HCT116 (cell line): ENCODE measurements at regions not wholly inside any gene's neighbourhood (a gene's known extent, or its start where the extent isn't known, plus 50 kb on each side); places are given as distances from the start of the nearest gene placed in this dataset.

ENCODE experiments used
- ATAC-seq: fragments of 200-7000 bp; cut with Tn5 transposase; 2 replicates; pipeline ENCODE4 v1.9.1; 2020; ENCODE audit warnings: mild to moderate bottlenecking, moderate library complexity
- BruUV-seq: library from RNA; stranded (reverse); fragments of 400-500 nt; replicated peaks from 2 replicates; lab custom pipeline; 2021; lab: Mats Ljungman, UMichigan
- CTCF ChIA-PET: fragments of 300-600 bp; sonication (Branson Sonifier 250); formaldehyde crosslinking; loops from one replicate; lab custom pipeline; 2021; ENCODE audit warnings: antibody characterized with exemption; lab: Charles Lee
- POLR2A ChIA-PET: fragments of 300-600, 350-600 bp; sonication (Branson Sonifier 250); formaldehyde crosslinking; loops from one replicate; lab custom pipeline; 2021; ENCODE audit warnings: antibody characterized with exemption; lab: Charles Lee
- RAD21 ChIA-PET, 2 experiments: fragments of 300-600 bp; sonication (Branson Sonifier 250); formaldehyde crosslinking; loops; one replicate each; lab custom pipeline; 2023; ENCODE audit warnings: low total read pairs in 2 of 2; ENCODE audit not compliant: uncharacterized antibody in 2 of 2, unreplicated experiment in 2 of 2, low non-redundant PET in 1 of 2; lab: Charles Lee
- DNase-seq: peaks from one replicate; pipeline ENCODE4 v3.0.0-alpha.2; 2010; ENCODE audit warnings: low read depth, low spot score
- H2AFZ ChIP-seq: fragments of 200-600 bp; shearing (Covaris generic), sonication (generic); 2 replicates; pipeline ENCODE4 v1.6.1; 2017; ENCODE audit warnings: low read depth, mixed run types, mixed read lengths, antibody characterized with exemption, low read length; ENCODE audit not compliant: poor library complexity, severe bottlenecking
- H3K27ac ChIP-seq: 2 replicates; pipeline ENCODE4 v1.5.1; 2012; ENCODE audit warnings: low read depth, low read length
- H3K27me3 ChIP-seq: fragments of 200-600 bp; sonication (generic); 2 replicates; pipeline ENCODE4 v1.6.1; 2016; ENCODE audit warnings: mixed run types, low read length, mixed read lengths; ENCODE audit not compliant: insufficient read depth
- H3K36me3 ChIP-seq, 2 experiments: fragments of 200-500 bp in 1 of 2; fragments of 200-600 bp in 1 of 2; sonication (Bioruptor generic) in 1 of 2; sonication (generic) in 1 of 2; 2 replicates each; pipeline versions ENCODE4 v1.5.1 to v1.6.1; 2014 to 2016; ENCODE audit warnings: low read length in 2 of 2, inconsistent platforms in 1 of 2, mixed read lengths in 1 of 2, mixed run types in 1 of 2; ENCODE audit not compliant: insufficient read depth in 2 of 2, control insufficient read depth in 1 of 2
- H3K4me1 ChIP-seq, 2 experiments: fragments of 200-600 bp in 1 of 2; sonication (generic) in 1 of 2; 2 replicates each; pipeline versions ENCODE4 v1.5.1 to v1.6.1; 2012 to 2017; ENCODE audit warnings: low read length in 2 of 2, inconsistent platforms in 1 of 2, mild to moderate bottlenecking in 1 of 2, mixed read lengths in 1 of 2, mixed run types in 1 of 2, moderate library complexity in 1 of 2; ENCODE audit not compliant: insufficient read depth in 2 of 2, control insufficient read depth in 1 of 2
- H3K4me2 ChIP-seq: fragments of 200-600 bp; sonication (generic); 2 replicates; pipeline ENCODE4 v1.6.1; 2017; ENCODE audit warnings: mixed run types, low read length, mixed read lengths
- H3K4me3 ChIP-seq, 2 experiments: fragments of 200-600 bp in 1 of 2; sonication (generic) in 1 of 2; replicated peaks in 1 of 2; 2 replicates each; pipeline ENCODE4 v1.5.1; 2011 to 2016; ENCODE audit warnings: low read length in 2 of 2, control low read depth in 1 of 2, low read depth in 1 of 2, mild to moderate bottlenecking in 1 of 2, mixed read lengths in 1 of 2, mixed run types in 1 of 2
- H3K79me2 ChIP-seq: fragments of 200-600 bp; sonication (generic); 2 replicates; pipeline ENCODE4 v1.6.1; 2017; ENCODE audit warnings: mild to moderate bottlenecking, mixed run types, low read length, moderate library complexity, mixed read lengths; ENCODE audit not compliant: insufficient read depth
- H3K9ac ChIP-seq: fragments of 200-600 bp; sonication (generic); 2 replicates; pipeline ENCODE4 v1.6.1; 2016; ENCODE audit warnings: low read length, mixed read lengths
- H3K9me2 ChIP-seq: fragments of 200-600 bp; sonication (generic), shearing (Covaris generic); 2 replicates; pipeline ENCODE4 v1.6.1; 2017; ENCODE audit warnings: mixed run types, mild to moderate bottlenecking, moderate library complexity; ENCODE audit not compliant: insufficient read depth
- H3K9me3 ChIP-seq, 2 experiments: fragments of 200-500 bp in 1 of 2; fragments of 200-600 bp in 1 of 2; sonication (Bioruptor generic) in 1 of 2; sonication (generic) in 1 of 2; 2 replicates each; pipeline ENCODE4 v1.6.1; 2014 to 2017; ENCODE audit warnings: low read length in 2 of 2, mixed read lengths in 2 of 2, inconsistent platforms in 1 of 2, low read depth in 1 of 2, mild to moderate bottlenecking in 1 of 2, mixed run types in 1 of 2, moderate library complexity in 1 of 2; ENCODE audit not compliant: control insufficient read depth in 1 of 2, insufficient read depth in 1 of 2
- H4K20me1 ChIP-seq: fragments of 200-600 bp; sonication (generic), shearing (Covaris generic); 2 replicates; pipeline ENCODE4 v1.6.1; 2017; ENCODE audit warnings: mixed run types, mild to moderate bottlenecking, moderate library complexity; ENCODE audit not compliant: insufficient read depth
- ATF3 ChIP-seq: IDR thresholded peaks from 2 replicates; pipeline ENCODE4 v1.6.1; 2012
- CEBPB ChIP-seq: IDR thresholded peaks from 2 replicates; pipeline ENCODE4 v1.6.1; 2012; ENCODE audit warnings: low read depth
- CTCF ChIP-seq, 3 experiments: fragments of 200-600 bp in 1 of 3; sonication (generic) in 1 of 3; IDR thresholded peaks in 2 of 3; conservative IDR thresholded peaks in 1 of 3; 2 replicates each; pipeline ENCODE4 v1.5.1; 2012 to 2017; ENCODE audit warnings: low read depth in 2 of 3, low read length in 2 of 3, antibody characterized with exemption in 1 of 3, borderline replicate concordance in 1 of 3, control low read depth in 1 of 3, mild to moderate bottlenecking in 1 of 3, mixed read lengths in 1 of 3, mixed run types in 1 of 3, moderate library complexity in 1 of 3; ENCODE audit not compliant: insufficient read depth in 1 of 3
- EGR1 ChIP-seq: IDR thresholded peaks from 2 replicates; pipeline ENCODE4 v1.6.1; 2012; ENCODE audit warnings: low read depth
- EZH2phosphoT487 ChIP-seq: fragments of 200-600 bp; IDR thresholded peaks from 2 replicates; pipeline ENCODE4 v1.6.1; 2018; ENCODE audit warnings: antibody characterized with exemption, borderline replicate concordance
- MAX ChIP-seq: IDR thresholded peaks from 2 replicates; pipeline ENCODE4 v1.6.1; 2012
- SIN3A ChIP-seq: IDR thresholded peaks from 2 replicates; pipeline ENCODE4 v1.6.1; 2012; ENCODE audit warnings: low read depth
- SRF ChIP-seq: IDR thresholded peaks from 2 replicates; pipeline ENCODE4 v1.6.1; 2012; ENCODE audit warnings: low read depth
- ZFX ChIP-seq: fragments of 450-650 bp; IDR thresholded peaks from 2 replicates; pipeline ENCODE4 v1.6.1; 2017
- ZNF274 ChIP-seq: fragments of 200-500 bp; sonication (Bioruptor generic); IDR thresholded peaks from 2 replicates; pipeline ENCODE4 v1.6.1; 2014; ENCODE audit warnings: mild to moderate bottlenecking, low read depth, low read length, inconsistent platforms
- intact Hi-C: fragments of 100-400 bp; cut with micrococcal nuclease; formaldehyde crosslinking; loops from 2 replicates; pipeline ENCODE4 v1.10.0; 2022

GRCh38 chr5:15321776-15322175, 178.2 kb upstream of the FBXL7 start:
- Histone ChIP-seq H4K20me1 (no peaks in the 10 kb centered on the region), H3K79me2 (no peaks in the 10 kb centered on the region), H3K4me3 (no peak overlapping the region), H3K4me1 (no peaks in the 10 kb centered on the region), H3K9me3 (peaks cover 10 to 16% of the 10 kb centered on the region in 2 experiments; a peak in 2 of 4 replicates), H3K4me2 (no peak overlapping the region), H3K36me3 (no peaks in the 10 kb centered on the region), H3K27me3 (no peaks in the 10 kb centered on the region), H3K9me2 (no peaks in the 10 kb centered on the region), H2AFZ (no peak overlapping the region), H3K27ac (no peak overlapping the region), H3K9ac (no peak overlapping the region)
- ChIA-PET CTCF (no interaction called here), POLR2A (no interaction called here), RAD21 (no interaction called here)
- no peak for ATAC-seq
- BruUV-seq: no TSS peak
- TF ChIP-seq SIN3A (no peak), ZNF274 (no peak), CEBPB (no peak), EGR1 (no peak), MAX (no peak), EZH2phosphoT487 (no peak), ATF3 (no peak), CTCF (IDR thresholded peaks at IDR 0.05 in 2 of 3, conservative IDR thresholded peaks at IDR 0.05 in 1 of 3; ENCODE audit: borderline replicate concordance in 1 of 3, insufficient read depth in 1 of 3, low read depth in 2 of 3, low read length in 2 of 3) (no peak), ZFX (no peak), SRF (no peak)
- TF ChIP-seq, all 23 proteins: peak for 0
- no peak for DNase-seq
- intact Hi-C loops: no loop called here
